ENCODE measurements at regions not wholly inside any gene's neighbourhood (a gene's known extent, or its start where the extent isn't known, plus 50 kb on each side); places are given as distances from the start of the nearest gene placed in this dataset.

DNA sequence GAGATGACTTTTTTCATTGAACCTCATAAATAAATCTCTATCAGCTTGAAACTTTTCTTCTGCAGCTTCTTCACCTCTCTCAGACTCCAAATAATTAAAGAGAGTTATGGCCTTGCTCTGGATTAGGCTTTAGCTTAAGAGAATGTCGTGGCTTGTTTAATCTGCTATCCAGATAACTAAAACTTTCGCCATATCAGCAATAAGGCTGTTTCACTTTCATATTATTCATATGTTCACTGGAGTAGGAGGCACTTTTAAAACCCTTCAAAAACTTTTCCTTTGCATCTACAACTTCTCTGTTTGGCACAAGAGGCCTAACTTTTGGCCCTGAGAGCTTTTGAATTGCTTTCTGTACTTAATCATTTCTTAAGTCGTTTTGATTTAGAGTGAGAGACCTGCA lies 386.9 kb upstream of the FAM174A start (continued):
- no peak for TF ChIP-seq ZNF8 (CRISPR knock-in tag; IDR thresholded peaks at IDR 0.05)
- TF ChIP-seq TCF4 (CRISPR knock-in tag; IDR thresholded peaks at IDR 0.05; ENCODE audit: borderline replicate concordance), result no peak
- TF ChIP-seq ZFP30 (CRISPR knock-in tag; IDR thresholded peaks at IDR 0.05), result no peak
- no peak for TF ChIP-seq CSDC2 (CRISPR knock-in tag; IDR thresholded peaks at IDR 0.05)

DNA sequence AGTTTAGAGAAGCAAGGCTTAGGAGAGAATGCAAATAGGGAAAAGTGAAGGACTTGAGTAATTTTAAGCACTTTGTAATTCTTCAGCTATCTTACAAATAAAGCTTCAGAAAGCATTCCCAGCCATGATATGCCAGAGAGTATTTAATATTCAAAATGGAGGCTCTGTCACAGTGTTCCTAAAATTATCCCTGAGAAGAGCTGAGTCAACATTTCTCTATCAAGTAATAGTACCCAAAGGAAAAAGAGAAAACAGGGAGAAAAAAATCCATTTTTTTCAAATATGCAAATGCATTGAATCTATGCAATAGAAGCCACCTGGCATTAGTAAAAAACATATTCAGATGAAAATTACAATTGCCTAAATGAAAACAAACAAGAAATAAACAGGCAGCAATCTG lies 392.6 kb upstream of the FAM174A start:
- no peak for TF ChIP-seq CSDC2 (CRISPR knock-in tag; IDR thresholded peaks at IDR 0.05)
- no peak for TF ChIP-seq TCF4 (CRISPR knock-in tag; IDR thresholded peaks at IDR 0.05; ENCODE audit: borderline replicate concordance)
- TF ChIP-seq RARB (CRISPR knock-in tag; IDR thresholded peaks at IDR 0.05), result no peak
- no peak for TF ChIP-seq ZNF565 (CRISPR knock-in tag; conservative IDR thresholded peaks at IDR 0.05; ENCODE audit: low read depth)
- TF ChIP-seq, protein P1, sequence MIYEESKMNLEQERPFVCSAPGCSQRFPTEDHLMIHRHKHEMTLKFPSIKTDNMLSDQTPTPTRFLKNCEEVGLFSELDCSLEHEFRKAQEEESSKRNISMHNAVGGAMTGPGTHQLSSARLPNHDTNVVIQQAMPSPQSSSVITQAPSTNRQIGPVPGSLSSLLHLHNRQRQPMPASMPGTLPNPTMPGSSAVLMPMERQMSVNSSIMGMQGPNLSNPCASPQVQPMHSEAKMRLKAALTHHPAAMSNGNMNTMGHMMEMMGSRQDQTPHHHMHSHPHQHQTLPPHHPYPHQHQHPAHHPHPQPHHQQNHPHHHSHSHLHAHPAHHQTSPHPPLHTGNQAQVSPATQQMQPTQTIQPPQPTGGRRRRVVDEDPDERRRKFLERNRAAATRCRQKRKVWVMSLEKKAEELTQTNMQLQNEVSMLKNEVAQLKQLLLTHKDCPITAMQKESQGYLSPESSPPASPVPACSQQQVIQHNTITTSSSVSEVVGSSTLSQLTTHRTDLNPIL (CRISPR knock-in tag; IDR thresholded peaks at IDR 0.05; ENCODE audit: low read depth), result no peak
- no peak for TF ChIP-seq TOX (CRISPR knock-in tag; IDR thresholded peaks at IDR 0.05; ENCODE audit: borderline replicate concordance)
- no peak for TF ChIP-seq OSR1 (CRISPR knock-in tag; IDR thresholded peaks at IDR 0.05)
- TF ChIP-seq SNAI2 (CRISPR knock-in tag; IDR thresholded peaks at IDR 0.05), result no peak
- TF ChIP-seq ARNTL (CRISPR knock-in tag; IDR thresholded peaks at IDR 0.05; ENCODE audit: borderline replicate concordance, low read depth), result no peak
- TF ChIP-seq, protein P2, sequence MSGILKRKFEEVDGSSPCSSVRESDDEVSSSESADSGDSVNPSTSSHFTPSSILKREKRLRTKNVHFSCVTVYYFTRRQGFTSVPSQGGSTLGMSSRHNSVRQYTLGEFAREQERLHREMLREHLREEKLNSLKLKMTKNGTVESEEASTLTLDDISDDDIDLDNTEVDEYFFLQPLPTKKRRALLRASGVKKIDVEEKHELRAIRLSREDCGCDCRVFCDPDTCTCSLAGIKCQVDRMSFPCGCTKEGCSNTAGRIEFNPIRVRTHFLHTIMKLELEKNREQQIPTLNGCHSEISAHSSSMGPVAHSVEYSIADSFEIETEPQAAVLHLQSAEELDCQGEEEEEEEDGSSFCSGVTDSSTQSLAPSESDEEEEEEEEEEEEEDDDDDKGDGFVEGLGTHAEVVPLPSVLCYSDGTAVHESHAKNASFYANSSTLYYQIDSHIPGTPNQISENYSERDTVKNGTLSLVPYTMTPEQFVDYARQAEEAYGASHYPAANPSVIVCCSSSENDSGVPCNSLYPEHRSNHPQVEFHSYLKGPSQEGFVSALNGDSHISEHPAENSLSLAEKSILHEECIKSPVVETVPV (CRISPR knock-in tag; IDR thresholded peaks at IDR 0.05), result no peak
- no peak for ATAC-seq

DNA sequence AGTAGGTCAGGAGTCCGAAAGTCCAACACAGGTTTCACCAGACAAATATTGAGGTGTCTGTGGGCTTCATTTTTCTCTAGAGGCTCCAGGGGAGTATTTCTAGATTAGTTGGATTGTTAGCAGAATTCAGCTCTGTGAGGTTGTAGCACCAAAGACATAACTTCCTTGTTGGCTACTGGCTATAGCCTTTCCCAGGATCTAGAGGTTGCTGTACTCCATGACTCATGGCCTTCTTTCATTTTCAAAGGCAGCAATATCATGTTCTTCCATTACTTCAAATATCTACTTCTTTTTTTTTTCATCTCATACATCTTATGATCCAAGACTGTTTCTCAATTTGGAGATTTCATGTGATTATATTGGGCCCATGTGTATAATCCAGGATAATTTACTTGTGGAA lies 404.0 kb upstream of the FAM174A start:
- TF ChIP-seq ZNF565 (CRISPR knock-in tag; conservative IDR thresholded peaks at IDR 0.05; ENCODE audit: low read depth), result no peak
- no peak for TF ChIP-seq ARNTL (CRISPR knock-in tag; IDR thresholded peaks at IDR 0.05; ENCODE audit: borderline replicate concordance, low read depth)
- TF ChIP-seq, protein P3, sequence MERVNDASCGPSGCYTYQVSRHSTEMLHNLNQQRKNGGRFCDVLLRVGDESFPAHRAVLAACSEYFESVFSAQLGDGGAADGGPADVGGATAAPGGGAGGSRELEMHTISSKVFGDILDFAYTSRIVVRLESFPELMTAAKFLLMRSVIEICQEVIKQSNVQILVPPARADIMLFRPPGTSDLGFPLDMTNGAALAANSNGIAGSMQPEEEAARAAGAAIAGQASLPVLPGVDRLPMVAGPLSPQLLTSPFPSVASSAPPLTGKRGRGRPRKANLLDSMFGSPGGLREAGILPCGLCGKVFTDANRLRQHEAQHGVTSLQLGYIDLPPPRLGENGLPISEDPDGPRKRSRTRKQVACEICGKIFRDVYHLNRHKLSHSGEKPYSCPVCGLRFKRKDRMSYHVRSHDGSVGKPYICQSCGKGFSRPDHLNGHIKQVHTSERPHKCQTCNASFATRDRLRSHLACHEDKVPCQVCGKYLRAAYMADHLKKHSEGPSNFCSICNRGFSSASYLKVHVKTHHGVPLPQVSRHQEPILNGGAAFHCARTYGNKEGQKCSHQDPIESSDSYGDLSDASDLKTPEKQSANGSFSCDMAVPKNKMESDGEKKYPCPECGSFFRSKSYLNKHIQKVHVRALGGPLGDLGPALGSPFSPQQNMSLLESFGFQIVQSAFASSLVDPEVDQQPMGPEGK (CRISPR knock-in tag; IDR thresholded peaks at IDR 0.05; ENCODE audit: borderline replicate concordance), result no peak
- TF ChIP-seq TOX (CRISPR knock-in tag; IDR thresholded peaks at IDR 0.05; ENCODE audit: borderline replicate concordance), result no peak
- no peak for TF ChIP-seq TCF4 (CRISPR knock-in tag; IDR thresholded peaks at IDR 0.05; ENCODE audit: borderline replicate concordance)
- no peak for TF ChIP-seq ZNF8 (CRISPR knock-in tag; IDR thresholded peaks at IDR 0.05)
- TF ChIP-seq ISL1 (CRISPR knock-in tag; IDR thresholded peaks at IDR 0.05), result no peak
- no peak for TF ChIP-seq BACH2 (CRISPR knock-in tag; IDR thresholded peaks at IDR 0.05; ENCODE audit: borderline replicate concordance)
- no peak for ATAC-seq

DNA sequence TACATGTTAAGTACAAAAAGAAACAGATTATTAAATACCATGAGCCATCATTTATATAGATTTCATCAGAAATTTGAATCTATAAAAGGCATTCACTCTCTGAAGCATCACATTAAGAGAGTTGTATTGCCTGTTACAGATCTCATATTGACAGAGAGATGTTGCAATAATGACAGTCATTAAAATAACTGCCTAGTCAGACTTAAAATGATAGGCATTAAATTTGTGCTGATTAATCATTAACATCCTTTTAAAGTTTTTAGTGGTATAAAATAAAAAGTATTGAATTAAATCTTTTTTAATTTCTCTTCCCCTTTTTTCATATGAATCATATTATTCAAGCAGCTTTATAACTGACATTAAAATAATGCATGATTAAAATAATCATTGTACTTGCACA lies 404.9 kb upstream of the FAM174A start:
- TF ChIP-seq ZNF70 (CRISPR knock-in tag; IDR thresholded peaks at IDR 0.05), result no peak
- TF ChIP-seq ZFP30 (CRISPR knock-in tag; IDR thresholded peaks at IDR 0.05), result no peak
- TF ChIP-seq, protein P4, sequence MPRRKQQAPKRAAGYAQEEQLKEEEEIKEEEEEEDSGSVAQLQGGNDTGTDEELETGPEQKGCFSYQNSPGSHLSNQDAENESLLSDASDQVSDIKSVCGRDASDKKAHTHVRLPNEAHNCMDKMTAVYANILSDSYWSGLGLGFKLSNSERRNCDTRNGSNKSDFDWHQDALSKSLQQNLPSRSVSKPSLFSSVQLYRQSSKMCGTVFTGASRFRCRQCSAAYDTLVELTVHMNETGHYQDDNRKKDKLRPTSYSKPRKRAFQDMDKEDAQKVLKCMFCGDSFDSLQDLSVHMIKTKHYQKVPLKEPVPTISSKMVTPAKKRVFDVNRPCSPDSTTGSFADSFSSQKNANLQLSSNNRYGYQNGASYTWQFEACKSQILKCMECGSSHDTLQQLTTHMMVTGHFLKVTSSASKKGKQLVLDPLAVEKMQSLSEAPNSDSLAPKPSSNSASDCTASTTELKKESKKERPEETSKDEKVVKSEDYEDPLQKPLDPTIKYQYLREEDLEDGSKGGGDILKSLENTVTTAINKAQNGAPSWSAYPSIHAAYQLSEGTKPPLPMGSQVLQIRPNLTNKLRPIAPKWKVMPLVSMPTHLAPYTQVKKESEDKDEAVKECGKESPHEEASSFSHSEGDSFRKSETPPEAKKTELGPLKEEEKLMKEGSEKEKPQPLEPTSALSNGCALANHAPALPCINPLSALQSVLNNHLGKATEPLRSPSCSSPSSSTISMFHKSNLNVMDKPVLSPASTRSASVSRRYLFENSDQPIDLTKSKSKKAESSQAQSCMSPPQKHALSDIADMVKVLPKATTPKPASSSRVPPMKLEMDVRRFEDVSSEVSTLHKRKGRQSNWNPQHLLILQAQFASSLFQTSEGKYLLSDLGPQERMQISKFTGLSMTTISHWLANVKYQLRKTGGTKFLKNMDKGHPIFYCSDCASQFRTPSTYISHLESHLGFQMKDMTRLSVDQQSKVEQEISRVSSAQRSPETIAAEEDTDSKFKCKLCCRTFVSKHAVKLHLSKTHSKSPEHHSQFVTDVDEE (CRISPR knock-in tag; IDR thresholded peaks at IDR 0.05), result no peak
- TF ChIP-seq TCF4 (CRISPR knock-in tag; IDR thresholded peaks at IDR 0.05; ENCODE audit: borderline replicate concordance), result no peak
- no peak for TF ChIP-seq ZNF565 (CRISPR knock-in tag; conservative IDR thresholded peaks at IDR 0.05; ENCODE audit: low read depth)
- TF ChIP-seq SNAI2 (CRISPR knock-in tag; IDR thresholded peaks at IDR 0.05), result no peak
- TF ChIP-seq CSDC2 (CRISPR knock-in tag; IDR thresholded peaks at IDR 0.05), result no peak
- no peak for TF ChIP-seq BACH2 (CRISPR knock-in tag; IDR thresholded peaks at IDR 0.05; ENCODE audit: borderline replicate concordance)
- ATAC-seq, result no peak

DNA sequence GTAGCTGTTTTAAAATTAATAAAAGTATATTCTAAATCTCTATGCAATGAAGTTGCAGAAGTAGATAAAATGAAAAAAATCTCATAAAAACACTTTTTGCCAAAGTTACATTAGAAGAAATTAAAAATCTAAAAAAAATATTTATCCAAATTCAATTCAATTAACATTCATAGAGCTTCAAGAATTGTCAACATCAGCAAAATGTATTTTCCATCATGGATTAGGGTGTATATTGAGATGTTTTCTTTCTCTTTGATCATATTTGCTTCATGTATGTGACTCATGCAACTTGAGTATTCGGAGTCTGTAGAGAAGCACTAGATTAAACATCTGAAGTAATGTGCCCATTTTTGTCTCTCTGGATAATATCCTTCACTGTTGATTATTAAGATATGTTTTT lies 415.3 kb upstream of the FAM174A start:
- TF ChIP-seq, protein P3 (CRISPR knock-in tag; IDR thresholded peaks at IDR 0.05; ENCODE audit: borderline replicate concordance), result no peak
- no peak for TF ChIP-seq ZC3H10 (CRISPR knock-in tag; IDR thresholded peaks at IDR 0.05)
- no peak for TF ChIP-seq BACH2 (CRISPR knock-in tag; IDR thresholded peaks at IDR 0.05; ENCODE audit: borderline replicate concordance)
- no peak for TF ChIP-seq ZFP30 (CRISPR knock-in tag; IDR thresholded peaks at IDR 0.05)
- no peak for TF ChIP-seq ZNF8 (CRISPR knock-in tag; IDR thresholded peaks at IDR 0.05)
- TF ChIP-seq, protein P1 (CRISPR knock-in tag; IDR thresholded peaks at IDR 0.05; ENCODE audit: low read depth), result no peak
- no peak for TF ChIP-seq ESRRG (CRISPR knock-in tag; IDR thresholded peaks at IDR 0.05)
- no peak for TF ChIP-seq TCF4 (CRISPR knock-in tag; IDR thresholded peaks at IDR 0.05; ENCODE audit: borderline replicate concordance)
- no peak for ATAC-seq

All from SK-N-SH treated with all-trans-retinoic acid at 6 μM for 48 hours (cell line).